GM23338 (cell line): ENCODE measurements at regions not wholly inside any gene's neighbourhood (a gene's known extent, or its start where the extent isn't known, plus 50 kb on each side); places are given as distances from the start of the nearest gene placed in this dataset.

Experiments
- ATAC-seq: fragments of 200-7000 bp; cut with Tn5 transposase; 3 replicates; pipeline ENCODE4 v1.9.1; 2020
- DNase-seq: peaks from one replicate; pipeline ENCODE4 v3.0.0-alpha.2; 2015; ENCODE audit warnings: low spot score
- H2AFZ ChIP-seq: fragments of 200-600 bp; sonication (generic); 2 replicates; pipeline ENCODE4 v1.8.0; 2016; ENCODE audit warnings: antibody characterized with exemption, mild to moderate bottlenecking, moderate library complexity
- H3F3A ChIP-seq: fragments of 200-600 bp; sonication (generic); replicated peaks from 2 replicates; pipeline ENCODE4 v1.8.0; 2017; ENCODE audit warnings: antibody characterized with exemption, mixed run types, low read depth
- H3K27ac ChIP-seq: fragments of 200-600 bp; sonication (generic); 2 replicates; pipeline ENCODE4 v1.6.1; 2016; ENCODE audit warnings: low read depth
- H3K27me3 ChIP-seq: fragments of 200-600 bp; sonication (generic); 2 replicates; pipeline ENCODE4 v1.8.0; 2016; ENCODE audit warnings: mild to moderate bottlenecking, mixed run types, moderate library complexity; ENCODE audit not compliant: insufficient read depth
- H3K36me3 ChIP-seq: fragments of 200-600 bp; sonication (generic); 2 replicates; pipeline ENCODE4 v1.8.0; 2016; ENCODE audit warnings: mild to moderate bottlenecking; ENCODE audit not compliant: insufficient read depth
- H3K4me1 ChIP-seq: fragments of 200-600 bp; sonication (generic); 2 replicates; pipeline ENCODE4 v1.8.0; 2016; ENCODE audit warnings: mild to moderate bottlenecking, moderate library complexity; ENCODE audit not compliant: insufficient read depth
- H3K4me2 ChIP-seq: fragments of 200-600 bp; sonication (generic); 2 replicates; pipeline ENCODE4 v1.7.1; 2017; ENCODE audit warnings: mixed run types
- H3K4me3 ChIP-seq: fragments of 200-600 bp; sonication (generic); 2 replicates; pipeline ENCODE4 v1.6.1; 2016; ENCODE audit warnings: mixed run types
- H3K79me2 ChIP-seq: fragments of 200-600 bp; sonication (generic); replicated peaks from 2 replicates; pipeline ENCODE4 v1.8.0; 2017; ENCODE audit warnings: mild to moderate bottlenecking; ENCODE audit not compliant: insufficient read depth
- H3K9me2 ChIP-seq: fragments of 200-600 bp; sonication (generic); 2 replicates; pipeline ENCODE4 v1.8.0; 2017; ENCODE audit not compliant: insufficient read depth
- H4K20me1 ChIP-seq: fragments of 200-600 bp; sonication (generic); replicated peaks from 2 replicates; pipeline ENCODE4 v1.8.0; 2017; ENCODE audit warnings: mild to moderate bottlenecking; ENCODE audit not compliant: insufficient read depth
- H3K27ac Mint-ChIP-seq: 2 replicates; pipeline ENCODE4 v1.8.0; 2020; ENCODE audit warnings: inconsistent platforms, mild to moderate bottlenecking, moderate library complexity, mixed read lengths
- H3K27me3 Mint-ChIP-seq: 3 replicates; pipeline ENCODE4 v1.8.0; 2022; ENCODE audit warnings: low read depth, mild to moderate bottlenecking, moderate library complexity, mixed read lengths, inconsistent platforms; ENCODE audit not compliant: insufficient read depth, poor library complexity
- H3K36me3 Mint-ChIP-seq: 3 replicates; pipeline ENCODE4 v1.8.0; 2021; ENCODE audit warnings: low read depth, mild to moderate bottlenecking, inconsistent platforms, moderate library complexity, mixed read lengths
- H3K4me1 Mint-ChIP-seq: 3 replicates; pipeline ENCODE4 v1.8.0; 2020; ENCODE audit warnings: mild to moderate bottlenecking, inconsistent platforms, mixed read lengths
- H3K4me3 Mint-ChIP-seq: 3 replicates; pipeline ENCODE4 v1.8.0; 2021; ENCODE audit warnings: moderate library complexity, mild to moderate bottlenecking, inconsistent platforms, mixed read lengths
- H3K9me3 Mint-ChIP-seq: 3 replicates; pipeline ENCODE4 v1.8.0; 2020; ENCODE audit warnings: moderate library complexity, mild to moderate bottlenecking, inconsistent platforms, mixed read lengths
- NANOG ChIP-seq: IDR thresholded peaks from 2 replicates; pipeline ENCODE4 v1.6.1; 2016; ENCODE audit warnings: antibody characterized with exemption, borderline replicate concordance
- POLR2AphosphoS5 ChIP-seq: IDR thresholded peaks from 2 replicates; pipeline ENCODE4 v1.6.1; 2016; ENCODE audit warnings: antibody characterized with exemption, low read depth
- ZNF114 ChIP-seq: fragments of 250-450 bp; sonication (Bioruptor Pico); IDR thresholded peaks from 2 replicates; pipeline ENCODE4 v1.5.0; 2020; ENCODE audit warnings: mild to moderate bottlenecking, moderate library complexity
- ZNF331 ChIP-seq: fragments of 250-450 bp; sonication (Bioruptor Pico); IDR thresholded peaks from 2 replicates; pipeline ENCODE4 v1.5.0; 2020; ENCODE audit warnings: low read depth, mild to moderate bottlenecking, moderate library complexity
- ZNF462 ChIP-seq: fragments of 250-450 bp; sonication (Bioruptor Pico); IDR thresholded peaks from 2 replicates; pipeline ENCODE4 v1.5.0; 2020; ENCODE audit warnings: mild to moderate bottlenecking, moderate library complexity
- TF ChIP-seq, protein P1 (sequence below): IDR thresholded peaks from 2 replicates; pipeline ENCODE4 v1.6.1; 2016; ENCODE audit warnings: antibody characterized with exemption

DNA sequence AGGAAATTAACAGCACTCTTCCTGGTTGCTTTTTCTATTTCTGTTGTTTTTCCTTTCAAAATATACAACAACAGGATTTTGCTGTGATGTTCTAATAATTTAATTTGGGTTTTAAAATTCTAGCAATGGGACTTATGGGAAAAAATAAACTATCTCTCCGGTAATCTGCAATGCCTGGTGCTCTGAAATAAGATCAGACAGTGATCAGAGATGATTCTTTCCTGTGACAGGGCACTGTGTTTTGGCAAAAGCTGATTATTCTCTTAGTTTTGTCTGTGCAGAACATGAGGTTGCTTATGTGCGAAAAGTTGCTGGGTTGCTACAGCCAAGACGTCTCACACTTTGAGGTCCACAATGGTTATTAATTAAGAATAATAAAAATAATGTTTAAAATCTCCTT lies 291.7 kb downstream of the FBXO8 start (continued):
- TF ChIP-seq ZNF462 (CRISPR knock-in tag): no peak

GRCh38 chr4:173991316-173991715 lies 292.2 kb downstream of the FBXO8 start:
- no peaks in the 10 kb centered on the region for H3F3A ChIP-seq
- no peak overlapping the region for H3K27ac Mint-ChIP-seq
- H3K27ac ChIP-seq: no peak overlapping the region
- H3K79me2 ChIP-seq: no peaks in the 10 kb centered on the region
- H3K27me3 ChIP-seq: no peaks in the 10 kb centered on the region
- no peak for DNase-seq
- H3K36me3 Mint-ChIP-seq: no peaks in the 10 kb centered on the region
- no peaks in the 10 kb centered on the region for H3K4me1 Mint-ChIP-seq
- no peak for ATAC-seq
- no peak overlapping the region for H2AFZ ChIP-seq
- no peaks in the 10 kb centered on the region for H3K36me3 ChIP-seq
- no peaks in the 10 kb centered on the region for H3K9me3 Mint-ChIP-seq
- no peak overlapping the region for H3K4me3 Mint-ChIP-seq
- H3K9me2 ChIP-seq: no peaks in the 10 kb centered on the region
- no peak overlapping the region for H3K4me2 ChIP-seq
- no peaks in the 10 kb centered on the region for H3K27me3 Mint-ChIP-seq
- no peaks in the 10 kb centered on the region for H4K20me1 ChIP-seq
- no peaks in the 10 kb centered on the region for H3K4me1 ChIP-seq
- no peak overlapping the region for H3K4me3 ChIP-seq
- no peak for TF ChIP-seq ZNF462 (CRISPR knock-in tag)
- TF ChIP-seq ZNF114: no peak
- no peak for TF ChIP-seq POLR2AphosphoS5
- TF ChIP-seq, protein P1, sequence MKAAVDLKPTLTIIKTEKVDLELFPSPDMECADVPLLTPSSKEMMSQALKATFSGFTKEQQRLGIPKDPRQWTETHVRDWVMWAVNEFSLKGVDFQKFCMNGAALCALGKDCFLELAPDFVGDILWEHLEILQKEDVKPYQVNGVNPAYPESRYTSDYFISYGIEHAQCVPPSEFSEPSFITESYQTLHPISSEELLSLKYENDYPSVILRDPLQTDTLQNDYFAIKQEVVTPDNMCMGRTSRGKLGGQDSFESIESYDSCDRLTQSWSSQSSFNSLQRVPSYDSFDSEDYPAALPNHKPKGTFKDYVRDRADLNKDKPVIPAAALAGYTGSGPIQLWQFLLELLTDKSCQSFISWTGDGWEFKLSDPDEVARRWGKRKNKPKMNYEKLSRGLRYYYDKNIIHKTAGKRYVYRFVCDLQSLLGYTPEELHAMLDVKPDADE: no peak
- TF ChIP-seq ZNF331 (CRISPR knock-in tag): no peak
- no peak for TF ChIP-seq NANOG
